GM18517 (cell line): ENCODE measurements at regions not wholly inside any gene's neighbourhood (a gene's known extent, or its start where the extent isn't known, plus 50 kb on each side); places are given as distances from the start of the nearest gene placed in this dataset.
"Not testable (repeated sequence)": the region's sequence is repeated elsewhere in the genome, so short reads cannot be mapped to it uniquely, and the experiment has no call there.

Experiments
- ATAC-seq: cut with Tn5 transposase; IDR thresholded peaks from one replicate; pipeline ENCODE4 v1.9.1; 2021; ENCODE audit warnings: mild to moderate bottlenecking, moderate library complexity; ENCODE audit not compliant: unreplicated experiment

GRCh38 chr3:30511524-30512251 lies 94.7 kb upstream of the TGFBR2 start:
- no peak for ATAC-seq

GRCh38 chr3:30512576-30512975 lies 93.8 kb upstream of the TGFBR2 start:
- ATAC-seq = no peak

GRCh38 chr3:30513374-30514152 lies 92.8 kb upstream of the TGFBR2 start:
- no peak for ATAC-seq

- ATAC-seq = no peak
These were observed 90.2 kb upstream of the TGFBR2 start for GRCh38 chr3:30516238-30516637.

GRCh38 chr3:30518181-30518864 lies 88.1 kb upstream of the TGFBR2 start:
- ATAC-seq = no peak

GRCh38 chr3:30518872-30519271 lies 87.5 kb upstream of the TGFBR2 start:
- no peak for ATAC-seq

GRCh38 chr3:30520699-30521098 lies 85.7 kb upstream of the TGFBR2 start:
- no peak for ATAC-seq

GRCh38 chr3:30521156-30521715 lies 85.2 kb upstream of the TGFBR2 start:
- no peak for ATAC-seq

GRCh38 chr3:30522476-30522875 lies 83.9 kb upstream of the TGFBR2 start:
- no peak for ATAC-seq

GRCh38 chr3:30523366-30523765 lies 83.0 kb upstream of the TGFBR2 start:
- no peak for ATAC-seq

GRCh38 chr3:30524357-30525040 lies 81.9 kb upstream of the TGFBR2 start:
- ATAC-seq = no peak

GRCh38 chr3:30526031-30526430 lies 80.4 kb upstream of the TGFBR2 start:
- ATAC-seq = no peak

- ATAC-seq = no peak
These were observed 79.2 kb upstream of the TGFBR2 start for GRCh38 chr3:30527186-30527585.

GRCh38 chr3:30527720-30528119 lies 78.7 kb upstream of the TGFBR2 start:
- no peak for ATAC-seq

- ATAC-seq = no peak
These were observed 76.3 kb upstream of the TGFBR2 start for GRCh38 chr3:30530084-30530483.

- ATAC-seq = no peak
These were observed 75.3 kb upstream of the TGFBR2 start for GRCh38 chr3:30531017-30531570.

- ATAC-seq = no peak
These were observed 70.9 kb upstream of the TGFBR2 start for GRCh38 chr3:30535525-30535924.

GRCh38 chr3:30538791-30539190 lies 67.6 kb upstream of the TGFBR2 start:
- ATAC-seq = no peak

- no peak for ATAC-seq
These were observed 67.2 kb upstream of the TGFBR2 start for GRCh38 chr3:30539206-30539605.

- no peak for ATAC-seq
These were observed 66.6 kb upstream of the TGFBR2 start for GRCh38 chr3:30539772-30540171.

GRCh38 chr3:30541156-30541555 lies 65.2 kb upstream of the TGFBR2 start:
- not testable (repeated sequence) for ATAC-seq
